GM23248 (cell line): ENCODE measurements at regions not wholly inside any gene's neighbourhood (a gene's known extent, or its start where the extent isn't known, plus 50 kb on each side); places are given as distances from the start of the nearest gene placed in this dataset.

Experiments used
- EZH2 ChIP-seq: fragments of 200-600 bp; sonication (generic); IDR thresholded peaks from 2 replicates; pipeline ENCODE4 v1.6.1; 2018; ENCODE audit warnings: antibody characterized with exemption, mild to moderate bottlenecking; ENCODE audit not compliant: insufficient read depth, poor library complexity, severe bottlenecking
- EZH2phosphoT487 ChIP-seq: fragments of 200-600 bp; sonication (generic); IDR thresholded peaks from 2 replicates; pipeline ENCODE4 v1.6.1; 2018; ENCODE audit warnings: antibody characterized with exemption, moderate library complexity, mild to moderate bottlenecking, low read depth; ENCODE audit not compliant: insufficient read depth

- TF ChIP-seq EZH2: no peak
- TF ChIP-seq EZH2phosphoT487: no peak
Observed at GRCh38 chr3:137304313-137305056, 346.7 kb downstream of the IL20RB start.
